HG03039 (cell line): ENCODE measurements at regions not wholly inside any gene's neighbourhood (a gene's known extent, or its start where the extent isn't known, plus 50 kb on each side); places are given as distances from the start of the nearest gene placed in this dataset.

ENCODE experiments used
- ATAC-seq: cut with Tn5 transposase; IDR thresholded peaks from one replicate; pipeline ENCODE4 v1.9.1; 2021; ENCODE audit warnings: mild to moderate bottlenecking, moderate library complexity; ENCODE audit not compliant: unreplicated experiment

DNA sequence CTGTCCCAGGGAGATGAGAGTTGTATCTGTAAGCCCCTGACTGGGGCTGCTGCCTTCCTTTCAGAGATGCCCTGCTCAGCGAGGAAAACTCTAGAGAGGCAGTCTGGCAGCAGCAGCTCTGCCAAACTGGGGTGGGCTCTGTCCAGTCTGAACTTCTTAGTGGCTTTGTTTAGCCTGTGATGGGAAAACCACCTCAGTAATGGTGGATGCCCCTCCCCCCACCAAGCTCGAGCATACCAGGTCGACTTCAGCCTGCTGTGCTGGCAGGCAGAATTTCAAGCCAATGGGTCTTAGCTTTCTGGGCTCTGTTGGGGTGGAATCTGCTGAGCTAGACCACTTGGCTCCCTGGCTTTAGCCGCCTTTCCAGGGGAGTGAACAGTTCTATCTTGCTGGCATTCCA, 218.3 kb downstream of the TUSC7 start:
- no peak for ATAC-seq

DNA sequence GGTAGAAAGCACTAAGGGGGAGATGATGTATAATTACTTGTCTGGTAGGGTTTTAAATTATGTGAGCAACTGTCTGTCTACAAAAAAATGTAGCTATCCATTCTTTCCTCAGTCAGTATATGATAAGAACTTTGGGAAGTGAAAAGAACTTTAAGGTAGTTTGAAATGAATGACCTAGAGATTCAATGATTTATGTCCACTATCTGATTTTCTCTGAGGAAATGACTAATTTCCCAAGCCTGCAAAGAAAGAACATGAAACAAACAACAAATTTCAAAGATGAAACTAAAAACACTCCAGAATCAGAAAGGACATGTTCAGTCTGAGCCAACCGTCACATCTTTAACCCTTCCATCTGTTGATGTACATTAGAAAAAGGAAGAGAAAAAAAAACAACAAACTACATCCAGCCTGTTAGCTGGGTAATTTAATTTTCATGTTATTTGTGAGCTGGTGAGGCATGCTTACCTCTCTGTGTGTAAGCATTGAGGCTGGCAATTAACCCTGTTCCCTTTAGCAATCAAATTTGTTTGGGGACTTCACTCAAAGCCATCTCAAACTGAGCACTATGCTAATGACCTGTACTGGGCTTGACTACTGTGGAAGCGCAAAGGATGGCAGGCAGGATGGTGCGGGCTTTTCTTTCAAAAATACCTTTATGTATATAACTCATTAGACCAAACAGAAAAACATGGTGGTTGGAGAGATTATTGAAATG, 220.1 kb downstream of the TUSC7 start:
- no peak for ATAC-seq

DNA sequence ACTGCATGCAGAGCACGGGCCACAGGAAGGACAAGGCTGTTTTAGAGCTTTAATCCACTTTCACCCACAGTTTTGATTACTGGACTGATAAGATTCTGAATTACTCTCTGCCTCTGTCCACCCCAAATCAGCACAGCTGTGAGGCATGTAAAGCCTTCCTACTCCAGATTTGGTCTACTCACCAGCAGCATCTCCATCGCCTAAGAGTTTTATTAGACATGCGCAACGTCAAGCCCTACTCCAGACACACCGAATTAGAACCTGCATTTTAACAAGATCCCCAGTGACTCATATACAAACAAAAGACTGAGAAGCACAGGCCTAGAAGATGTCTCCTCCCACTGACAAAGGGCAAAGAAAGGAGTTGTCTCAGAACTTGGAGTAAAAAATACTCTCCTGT, 221.2 kb downstream of the TUSC7 start:
- ATAC-seq: no peak

DNA sequence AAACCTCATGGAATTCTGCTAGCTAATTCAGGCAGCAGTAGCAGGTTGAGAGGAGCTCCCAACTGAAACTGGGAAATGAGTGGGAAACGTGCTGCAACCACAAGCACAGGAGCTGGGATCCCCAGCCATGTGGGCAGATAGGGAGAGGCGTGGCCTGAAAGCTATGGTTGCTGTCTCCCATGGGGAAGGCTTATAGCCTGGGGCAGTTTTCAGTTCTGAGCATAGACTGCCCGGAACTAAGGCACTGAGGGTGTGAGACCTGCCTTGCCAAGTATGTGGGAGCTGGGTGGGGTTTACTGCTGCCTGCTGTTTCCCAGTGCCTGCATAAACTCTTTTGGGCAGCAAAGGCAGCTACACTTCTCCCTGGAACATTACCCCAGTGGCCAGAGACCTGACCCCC, 229.5 kb downstream of the TUSC7 start:
- ATAC-seq: no peak

DNA sequence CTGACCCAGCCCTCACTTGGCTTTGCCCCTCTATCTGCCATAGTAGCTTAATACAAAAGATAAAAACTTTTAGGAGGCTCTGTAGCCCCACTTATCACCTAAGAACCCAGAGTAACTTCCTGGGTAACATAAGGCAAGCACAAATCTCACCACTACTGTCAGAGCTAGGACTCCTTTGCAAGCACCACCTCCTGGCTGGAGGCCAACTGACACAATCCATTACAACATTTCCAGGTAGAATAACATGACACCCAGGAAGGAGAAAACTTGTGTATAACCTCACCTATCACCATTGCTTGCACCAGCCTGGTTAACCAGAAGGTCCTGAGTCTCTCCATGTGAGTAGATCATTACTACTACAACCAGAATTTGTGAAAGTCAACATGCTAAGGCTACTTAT, 230.0 kb downstream of the TUSC7 start:
- ATAC-seq: no peak

DNA sequence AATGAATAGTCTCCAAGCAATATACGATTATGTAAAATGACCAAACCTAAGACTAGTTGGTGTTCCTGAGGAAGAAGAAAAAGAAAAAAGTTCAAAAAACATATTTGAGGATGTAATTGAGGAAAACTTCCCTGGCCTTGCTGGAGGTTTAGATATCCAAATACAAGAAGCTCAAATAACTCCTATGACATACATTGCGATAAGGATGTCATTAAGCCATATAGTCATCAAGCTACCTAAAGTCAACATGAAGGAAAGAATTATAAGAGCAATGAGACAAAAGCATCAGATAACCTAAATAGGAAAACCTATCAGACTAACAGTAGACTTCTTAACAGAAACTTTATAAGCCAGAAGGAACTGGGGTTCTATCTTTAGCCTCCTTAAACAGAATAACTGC, 231.1 kb downstream of the TUSC7 start:
- no peak for ATAC-seq

DNA sequence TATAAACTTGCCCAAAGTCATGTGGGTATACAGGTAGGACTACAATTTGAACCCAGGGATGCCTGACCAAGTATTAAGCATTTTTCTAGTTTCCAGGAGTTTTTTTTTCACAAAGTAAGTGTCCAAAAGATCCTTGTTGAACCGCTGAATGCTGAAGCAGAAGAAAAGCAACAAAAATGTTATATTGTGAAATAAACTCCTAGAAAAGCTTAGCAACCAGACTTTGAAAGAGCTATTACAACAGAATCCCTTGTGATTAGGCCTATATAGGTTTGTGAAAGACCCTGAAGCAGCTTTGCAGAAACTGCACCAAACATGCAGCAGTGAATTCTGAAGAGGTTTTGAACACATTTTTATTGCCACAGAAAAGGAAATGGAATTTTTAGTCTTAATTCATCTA, 236.8 kb downstream of the TUSC7 start:
- ATAC-seq: no peak

DNA sequence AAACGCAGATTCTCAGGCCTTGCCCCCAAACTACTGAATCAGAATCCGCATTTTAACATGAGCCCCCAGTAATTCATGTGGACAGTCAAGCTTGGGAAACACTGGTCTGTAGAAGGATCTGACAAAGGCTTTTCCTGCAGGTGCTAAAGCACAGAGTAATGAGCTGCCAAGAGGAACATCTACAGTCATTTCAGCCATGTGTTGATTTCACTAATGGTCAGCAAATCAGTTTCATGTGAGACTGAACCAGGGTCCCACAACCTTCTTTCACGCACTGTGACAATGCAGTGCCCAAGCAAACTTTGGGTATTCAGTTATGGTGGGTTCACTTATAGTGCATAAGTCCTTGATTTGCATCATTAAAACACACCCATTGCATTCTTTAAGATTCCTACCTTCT, 237.6 kb downstream of the TUSC7 start:
- ATAC-seq: no peak

DNA sequence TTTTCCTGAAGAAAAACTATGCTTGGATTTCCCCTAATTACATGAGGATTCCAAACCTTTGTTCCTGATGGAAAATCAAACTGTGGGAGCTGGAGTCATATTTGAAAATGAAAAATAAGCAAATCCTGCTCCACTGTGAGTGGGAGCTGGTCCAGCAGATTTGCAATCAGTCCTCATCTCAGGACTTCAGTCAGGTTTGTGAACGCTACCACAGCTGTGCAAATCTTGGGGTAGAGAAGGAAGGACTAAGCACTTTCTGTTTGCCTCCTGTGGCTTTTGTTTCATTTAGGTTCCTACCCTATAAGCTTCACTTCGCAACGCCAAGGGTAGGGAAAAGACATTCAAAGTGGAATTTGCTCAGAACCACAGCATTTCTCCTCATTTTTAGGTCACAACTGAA, 238.2 kb downstream of the TUSC7 start:
- ATAC-seq: no peak

DNA sequence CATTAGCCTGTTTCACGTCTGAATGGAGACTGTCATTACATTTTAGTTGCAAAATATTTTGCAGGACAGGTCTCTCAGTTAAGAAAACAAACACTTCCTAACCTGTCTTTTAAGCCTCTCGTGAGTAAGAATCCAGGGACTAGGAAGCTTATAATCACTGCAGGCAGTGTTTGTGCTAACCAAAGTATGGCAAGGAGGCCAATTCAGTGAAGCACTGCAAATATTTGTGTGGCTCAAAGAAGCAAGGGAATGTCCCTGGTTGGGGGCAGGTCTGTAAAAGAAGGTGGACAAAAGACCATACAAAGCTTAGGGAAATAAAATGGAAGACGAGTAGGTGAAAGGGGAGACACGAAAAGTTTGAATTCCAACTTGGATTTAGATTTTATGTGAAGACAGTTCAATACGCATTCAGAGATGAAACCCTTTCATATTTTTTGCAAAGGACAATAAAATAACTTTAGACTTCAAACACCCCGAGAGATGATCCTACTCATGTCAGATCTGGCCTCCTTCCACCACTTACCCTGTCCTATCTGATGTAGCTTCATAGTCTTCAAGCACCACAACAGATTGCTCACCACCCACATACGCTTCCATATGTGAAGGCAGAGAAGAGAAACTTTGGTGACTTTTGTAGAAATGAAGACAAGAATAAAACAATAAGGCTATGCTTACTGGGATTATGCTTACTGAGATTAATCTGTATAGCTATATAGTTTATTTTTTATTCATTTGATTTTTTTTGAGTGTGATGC, 240.9 kb downstream of the TUSC7 start:
- ATAC-seq: no peak

DNA sequence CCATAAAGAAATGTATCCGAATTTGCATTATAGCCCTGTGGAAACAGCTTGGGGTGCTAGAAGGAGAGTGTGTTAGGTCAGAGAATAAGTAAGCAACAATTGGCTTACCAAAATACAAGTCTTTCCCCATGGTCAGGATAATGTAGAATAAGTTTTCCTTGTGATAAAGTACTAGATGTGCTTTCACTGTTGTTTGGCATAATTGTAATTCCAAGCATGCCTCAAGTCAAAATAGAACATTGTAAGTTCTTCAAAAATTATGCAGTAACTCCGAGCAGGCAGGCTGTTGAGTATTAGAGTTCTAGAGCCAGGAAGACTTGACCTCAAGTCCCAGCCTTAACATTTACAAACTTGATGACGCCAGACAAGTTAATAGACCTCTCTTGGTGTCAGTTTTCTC, 242.0 kb downstream of the TUSC7 start:
- no peak for ATAC-seq

DNA sequence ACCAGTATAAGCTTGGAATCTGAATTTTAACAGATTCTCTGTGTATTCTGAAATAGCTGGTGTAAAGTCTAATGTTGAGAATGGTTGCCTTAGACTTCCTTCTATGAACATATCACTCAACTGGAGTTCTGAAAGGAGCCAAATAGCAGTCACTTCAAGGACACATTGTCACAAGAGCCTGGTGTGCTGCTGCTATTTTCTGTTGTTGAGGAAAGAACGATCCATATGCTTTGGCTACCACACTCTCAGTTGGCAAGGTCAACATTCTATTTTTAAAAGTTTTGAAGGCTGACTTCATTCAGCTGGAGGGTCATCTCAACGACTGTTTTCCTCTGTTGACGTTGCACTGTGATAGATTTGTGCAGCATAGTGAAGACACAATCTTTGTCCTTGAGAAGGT, 248.7 kb downstream of the TUSC7 start:
- ATAC-seq: no peak

DNA sequence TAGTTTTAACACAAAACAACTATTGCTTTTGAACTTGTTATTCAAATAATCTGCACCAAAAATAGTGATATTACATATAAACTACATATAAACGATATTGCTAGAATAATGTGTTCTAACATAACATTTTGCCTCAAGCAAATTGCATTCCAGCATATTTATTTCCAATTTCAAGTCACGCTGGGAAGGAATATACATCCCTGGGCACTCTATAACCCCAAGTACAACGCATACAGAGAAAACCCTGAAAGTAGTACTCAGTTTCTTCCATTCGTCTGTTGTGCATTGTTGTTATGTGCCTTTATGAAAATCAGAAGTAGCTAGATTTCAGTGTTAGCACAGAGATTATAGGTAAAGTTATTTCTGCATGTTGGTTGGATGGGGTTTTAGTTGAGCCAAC, 251.5 kb downstream of the TUSC7 start:
- no peak for ATAC-seq

DNA sequence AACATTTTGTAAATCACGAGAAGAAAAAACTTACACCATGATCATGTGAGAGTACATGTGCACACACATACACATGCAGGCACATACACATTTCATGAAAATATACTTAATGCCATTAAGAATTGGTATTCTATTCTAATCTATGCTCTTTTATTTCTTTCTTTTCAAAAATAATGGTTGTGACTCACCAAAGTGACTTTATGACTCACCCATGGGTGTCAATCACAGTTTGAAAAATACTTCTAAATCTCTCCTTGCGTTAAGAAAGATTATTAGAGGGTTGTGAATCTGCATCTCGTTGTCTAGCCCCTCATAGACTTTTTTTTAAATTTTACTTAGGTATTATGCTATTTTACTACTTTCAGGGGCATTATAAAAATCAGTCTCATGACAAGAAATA, 254.2 kb downstream of the TUSC7 start:
- no peak for ATAC-seq

DNA sequence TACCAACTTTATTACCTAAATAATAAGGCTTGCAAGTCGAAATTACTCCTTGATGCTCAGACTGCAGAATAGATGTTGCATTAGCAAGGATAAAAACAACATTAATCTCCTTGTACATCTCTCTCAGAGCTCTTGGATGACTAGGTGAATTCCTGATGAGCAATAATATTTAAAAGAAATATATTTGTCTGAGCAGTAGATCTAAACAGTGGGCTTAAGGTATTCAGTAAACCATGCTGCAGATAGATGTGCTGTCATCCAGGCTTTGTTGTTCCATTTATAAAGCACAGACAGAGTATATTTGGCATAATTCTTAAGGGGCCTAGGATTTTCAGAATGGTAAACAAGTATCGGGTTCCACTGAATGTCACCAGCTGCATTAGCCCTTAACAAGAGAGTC, 257.1 kb downstream of the TUSC7 start:
- ATAC-seq: no peak

DNA sequence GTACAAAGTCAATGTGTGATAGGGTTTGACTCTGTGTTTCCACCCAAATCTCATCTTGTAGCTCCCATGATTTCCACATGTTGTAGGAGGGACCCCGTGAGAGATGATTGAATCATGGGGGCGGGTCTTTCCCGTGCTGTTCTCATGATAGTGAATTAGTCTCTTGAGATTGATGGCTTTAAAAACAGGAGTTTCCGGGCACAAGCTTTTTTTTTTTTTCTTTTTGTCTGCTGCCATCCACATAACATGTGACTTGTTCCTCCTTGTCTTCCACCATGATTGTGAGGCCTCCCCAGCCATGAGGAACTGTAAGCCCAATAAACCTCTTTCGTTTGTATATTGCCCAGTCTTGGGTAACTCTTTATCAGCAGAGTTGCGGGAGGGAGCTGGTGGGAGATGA, 259.6 kb downstream of the TUSC7 start:
- ATAC-seq: no peak

DNA sequence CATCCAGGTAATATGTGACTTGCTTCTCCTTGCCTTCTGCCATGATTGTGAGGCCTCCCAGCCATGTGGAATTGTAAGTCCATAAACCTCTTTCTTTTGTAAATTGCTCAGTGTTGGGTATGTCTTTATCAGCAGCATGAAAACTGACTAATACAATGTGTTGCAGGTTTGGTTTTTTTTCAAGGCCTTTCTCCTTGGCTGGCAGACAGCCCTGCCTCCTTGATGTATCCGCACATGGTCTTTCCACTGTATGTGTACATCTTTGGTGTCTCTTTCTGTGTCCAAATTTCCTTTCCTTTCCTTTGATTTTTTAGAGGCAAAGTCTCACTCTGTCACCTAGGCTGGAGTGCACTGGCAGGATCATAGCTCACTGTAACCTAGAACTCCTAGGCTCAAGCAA, 260.1 kb downstream of the TUSC7 start:
- ATAC-seq: no peak

DNA sequence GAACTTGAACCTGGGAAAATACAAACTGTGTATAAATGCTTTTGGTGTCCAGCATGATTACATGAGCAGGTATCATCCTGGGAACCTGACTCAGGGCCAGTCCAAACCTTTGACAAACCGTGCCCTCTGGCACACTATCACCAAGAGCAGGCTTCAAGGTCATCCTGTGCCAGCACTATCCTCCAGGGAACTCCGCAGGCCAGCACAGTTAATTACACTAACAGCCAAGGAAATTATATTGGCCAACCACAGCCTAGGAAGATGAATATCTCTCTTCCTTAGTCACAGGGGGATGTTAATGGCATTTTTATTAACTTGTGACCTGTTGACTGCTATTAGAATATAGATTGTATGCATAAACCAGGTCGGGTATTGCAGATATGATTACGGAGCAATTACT, 262.0 kb downstream of the TUSC7 start:
- no peak for ATAC-seq

DNA sequence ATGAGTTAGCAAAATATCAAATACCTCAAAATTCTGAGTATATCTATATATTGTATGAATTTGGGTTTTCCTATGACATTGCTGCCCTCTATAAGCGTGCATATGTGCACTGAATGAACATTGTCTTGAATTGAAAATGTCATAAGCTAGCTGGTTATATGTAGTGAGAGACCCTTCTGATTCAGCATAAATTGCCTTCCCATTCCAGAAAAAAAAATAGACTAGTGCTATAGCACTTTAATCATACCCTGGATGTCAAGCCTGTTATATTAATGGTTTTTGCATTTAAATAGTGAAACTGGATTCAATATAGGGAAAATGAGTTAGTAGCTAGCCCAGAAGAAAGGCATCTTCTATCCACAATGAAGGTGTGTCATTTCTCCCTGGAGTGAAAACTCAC, 265.1 kb downstream of the TUSC7 start:
- ATAC-seq: no peak

DNA sequence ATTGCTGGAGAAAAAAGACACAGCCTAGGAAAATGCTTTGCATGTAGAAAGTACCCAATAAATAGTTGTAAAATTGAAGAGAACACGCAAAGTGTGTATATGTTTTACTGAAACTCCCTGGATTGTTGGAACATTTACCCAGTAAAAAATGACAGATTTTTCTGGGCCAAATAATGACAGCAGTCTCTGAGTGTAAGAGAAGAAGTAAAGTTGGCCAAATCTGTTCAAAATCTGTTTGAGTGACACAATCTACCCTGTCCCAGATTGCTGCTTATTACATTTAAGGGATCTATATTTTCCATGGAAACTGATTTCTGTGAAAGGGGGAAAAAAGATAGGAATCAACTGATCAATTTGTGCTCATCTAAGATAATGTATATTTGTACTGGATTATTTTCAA, 267.9 kb downstream of the TUSC7 start:
- ATAC-seq: no peak

DNA sequence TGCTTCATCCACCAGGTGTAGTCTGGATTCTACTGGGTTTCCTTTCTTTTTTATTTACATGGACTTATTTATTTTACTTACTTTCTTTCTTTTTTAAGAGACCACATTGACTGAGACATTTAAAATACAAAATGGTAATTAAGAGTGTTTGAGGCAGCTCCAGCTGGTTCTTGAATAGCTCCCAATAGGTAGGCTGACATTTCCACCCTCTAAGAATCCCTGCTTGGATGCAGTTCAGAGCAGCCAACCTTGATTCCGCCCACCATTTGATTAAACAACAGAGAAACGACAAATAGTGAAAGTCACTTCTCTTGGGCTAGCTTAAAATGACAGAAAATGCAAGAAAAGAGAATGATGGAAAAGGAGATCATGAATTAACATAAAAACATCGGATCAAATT, 270.5 kb downstream of the TUSC7 start:
- ATAC-seq: no peak

DNA sequence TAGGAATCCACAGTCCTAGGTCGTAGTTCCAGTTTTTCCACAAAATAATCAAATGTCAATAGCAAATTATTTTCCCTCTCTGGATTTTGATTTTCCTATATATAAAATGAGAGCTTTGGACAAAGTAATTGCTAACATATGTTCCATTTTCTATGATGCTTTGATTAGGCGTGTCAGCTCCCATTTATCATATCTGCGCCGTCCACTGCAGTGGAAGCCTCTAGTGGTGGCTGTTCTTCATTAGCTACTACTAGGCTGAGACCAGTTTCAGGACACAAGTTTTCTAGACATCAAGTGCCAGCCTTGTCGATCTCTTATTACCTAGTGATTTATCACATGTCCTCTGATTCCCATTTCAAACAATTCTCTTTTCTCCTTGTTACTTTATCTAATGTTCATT, 271.5 kb downstream of the TUSC7 start:
- no peak for ATAC-seq

DNA sequence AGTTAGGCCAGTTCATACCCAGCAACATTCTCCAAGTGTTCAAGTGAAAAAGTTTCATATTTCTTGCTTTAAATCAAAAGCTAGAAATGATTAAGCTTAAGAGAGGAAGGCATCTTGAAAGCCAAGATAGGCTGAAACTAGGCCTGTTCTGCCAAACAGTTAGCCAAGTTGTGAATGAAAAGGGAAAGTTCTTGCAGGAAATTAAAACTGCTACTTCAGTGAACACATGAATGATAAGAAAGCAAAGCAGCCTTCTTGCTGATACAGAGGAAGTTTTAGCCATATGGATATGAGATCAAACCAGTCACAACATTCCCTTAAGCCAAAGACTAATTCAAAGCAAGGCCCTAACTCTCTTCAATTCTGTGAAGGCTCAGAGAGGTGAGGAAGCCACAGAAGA, 274.7 kb downstream of the TUSC7 start:
- no peak for ATAC-seq
